ENCODE measurements at regions not wholly inside any gene's neighbourhood (a gene's known extent, or its start where the extent isn't known, plus 50 kb on each side); places are given as distances from the start of the nearest gene placed in this dataset.

- Mint-ChIP-seq H3K27ac (no peak overlapping the region), H3K4me3 (ENCODE audit: low read depth) (no peak overlapping the region), H3K27me3 (no peaks in the 10 kb centered on the region), H3K36me3 (ENCODE audit: insufficient read depth) (no peaks in the 10 kb centered on the region), H3K9me3 (ENCODE audit: low read depth) (no peaks in the 10 kb centered on the region), H3K4me1 (ENCODE audit: low read depth) (no peaks in the 10 kb centered on the region)
- DNase-seq (ENCODE audit: low spot score, unreplicated experiment), result no peak
- TF ChIP-seq CTCF (IDR thresholded peaks at IDR 0.05; ENCODE audit: unreplicated experiment), result no peak
Measured at GRCh38 chr4:144267084-144267483, 126.6 kb upstream of the GYPA start.

- Mint-ChIP-seq H3K4me3 (ENCODE audit: low read depth) (no peak overlapping the region), H3K36me3 (ENCODE audit: insufficient read depth) (no peaks in the 10 kb centered on the region), H3K27ac (no peak overlapping the region), H3K27me3 (no peaks in the 10 kb centered on the region), H3K4me1 (ENCODE audit: low read depth) (peaks cover 3% of the 10 kb centered on the region), H3K9me3 (ENCODE audit: low read depth) (no peaks in the 10 kb centered on the region)
- DNase-seq (ENCODE audit: low spot score, unreplicated experiment), result no peak
- TF ChIP-seq CTCF (IDR thresholded peaks at IDR 0.05; ENCODE audit: unreplicated experiment), result no peak
Measured at GRCh38 chr4:144280688-144281087, 140.2 kb upstream of the GYPA start.

- no peaks in the 10 kb centered on the region for H3K9me3 Mint-ChIP-seq (ENCODE audit: low read depth)
- peaks cover 6% of the 10 kb centered on the region for H3K4me1 Mint-ChIP-seq (ENCODE audit: low read depth)
- no peak overlapping the region for H3K4me3 Mint-ChIP-seq (ENCODE audit: low read depth)
- H3K36me3 Mint-ChIP-seq (ENCODE audit: insufficient read depth), result no peaks in the 10 kb centered on the region
- no peaks in the 10 kb centered on the region for H3K27me3 Mint-ChIP-seq
- no peak overlapping the region for H3K27ac Mint-ChIP-seq
- DNase-seq (ENCODE audit: low spot score, unreplicated experiment), result no peak
- no peak for TF ChIP-seq CTCF (IDR thresholded peaks at IDR 0.05; ENCODE audit: unreplicated experiment)
Measured at GRCh38 chr4:144283526-144283925, 143.0 kb upstream of the GYPA start.

GRCh38 chr4:144284026-144284425 is 143.5 kb upstream of the GYPA start:
- no peak overlapping the region for H3K27ac Mint-ChIP-seq
- no peak for TF ChIP-seq CTCF (IDR thresholded peaks at IDR 0.05; ENCODE audit: unreplicated experiment)
- H3K9me3 Mint-ChIP-seq (ENCODE audit: low read depth), result no peaks in the 10 kb centered on the region
- no peak for DNase-seq (ENCODE audit: low spot score, unreplicated experiment)
- no peak overlapping the region for H3K4me3 Mint-ChIP-seq (ENCODE audit: low read depth)
- peaks cover 6% of the 10 kb centered on the region for H3K4me1 Mint-ChIP-seq (ENCODE audit: low read depth)
- no peaks in the 10 kb centered on the region for H3K36me3 Mint-ChIP-seq (ENCODE audit: insufficient read depth)
- no peaks in the 10 kb centered on the region for H3K27me3 Mint-ChIP-seq

GRCh38 chr4:144288011-144288903 is 147.7 kb upstream of the GYPA start:
- no peak for DNase-seq (ENCODE audit: low spot score, unreplicated experiment)
- no peaks in the 10 kb centered on the region for H3K36me3 Mint-ChIP-seq (ENCODE audit: insufficient read depth)
- no peaks in the 10 kb centered on the region for H3K27me3 Mint-ChIP-seq
- no peak overlapping the region for H3K27ac Mint-ChIP-seq
- no peak for TF ChIP-seq CTCF (IDR thresholded peaks at IDR 0.05; ENCODE audit: unreplicated experiment)
- H3K4me1 Mint-ChIP-seq (ENCODE audit: low read depth), result peaks cover 6% of the 10 kb centered on the region
- no peak overlapping the region for H3K4me3 Mint-ChIP-seq (ENCODE audit: low read depth)
- no peaks in the 10 kb centered on the region for H3K9me3 Mint-ChIP-seq (ENCODE audit: low read depth)

All from progenitor cell of endocrine pancreas (in vitro differentiated cells).